T-helper 17 cell (primary cell): ENCODE measurements at regions not wholly inside any gene's neighbourhood (a gene's known extent, or its start where the extent isn't known, plus 50 kb on each side); places are given as distances from the start of the nearest gene placed in this dataset.
"Not testable (repeated sequence)": the region's sequence is repeated elsewhere in the genome, so short reads cannot be mapped to it uniquely, and the experiment has no call there.

Source experiments
- ATAC-seq: fragments of 150-1000 bp; cut with Tn5 transposase; 2 replicates; pipeline ENCODE4 v1.10.0; 2021; ENCODE audit warnings: mild to moderate bottlenecking, moderate library complexity
- DNase-seq, 3 donors: peaks; one replicate each; pipeline versions ENCODE4 v3.0.0 to v3.0.0-alpha.2; 2020 to 2021
- H3K9me3 ChIP-seq: one replicate; pipeline ENCODE4 v1.7.0; 2013; ENCODE audit warnings: low read length, mild to moderate bottlenecking; ENCODE audit not compliant: control insufficient read depth, poor library complexity, severe bottlenecking
- H3K27ac Mint-ChIP-seq: one replicate; pipeline ENCODE4 v1.8.0; 2022; ENCODE audit warnings: mild to moderate bottlenecking, moderate library complexity, mixed read lengths
- H3K27me3 Mint-ChIP-seq: one replicate; pipeline ENCODE4 v1.8.0; 2022; ENCODE audit warnings: mixed read lengths
- H3K36me3 Mint-ChIP-seq: one replicate; pipeline ENCODE4 v1.8.0; 2022; ENCODE audit warnings: low read depth, mixed read lengths
- H3K4me1 Mint-ChIP-seq: one replicate; pipeline ENCODE4 v1.8.0; 2022; ENCODE audit warnings: mild to moderate bottlenecking, mixed read lengths
- H3K4me3 Mint-ChIP-seq: one replicate; pipeline ENCODE4 v1.8.0; 2022; ENCODE audit warnings: mild to moderate bottlenecking, moderate library complexity, mixed read lengths

DNA sequence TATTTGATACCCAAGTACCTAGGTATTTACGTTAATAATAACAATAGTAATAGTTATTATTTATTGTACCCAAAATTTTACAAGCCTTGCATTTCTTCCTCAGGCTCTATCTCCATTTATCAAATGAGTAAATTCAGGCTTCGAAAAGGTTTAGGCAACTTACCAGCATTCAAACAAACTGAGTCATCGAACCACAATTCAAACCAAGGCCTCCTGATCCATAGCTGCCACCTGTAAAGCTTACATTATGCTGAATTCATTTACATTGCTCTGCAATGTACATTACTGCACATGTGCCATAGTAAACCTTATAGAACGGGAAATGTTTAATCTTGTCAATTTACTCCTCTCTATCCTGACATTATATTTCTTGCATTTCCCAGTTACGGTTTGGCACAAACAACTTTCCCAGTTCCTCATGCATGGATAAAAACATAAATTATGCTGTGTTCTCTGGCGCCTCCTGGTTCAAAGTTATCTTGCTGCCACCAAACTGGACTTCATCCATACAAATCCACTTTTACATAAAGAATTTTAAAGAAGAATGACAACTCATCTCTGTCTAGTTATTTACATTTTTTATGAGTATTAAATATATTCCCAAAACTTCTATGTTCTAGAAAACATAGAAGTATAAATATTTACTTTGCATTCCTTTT is 360.6 kb upstream of the SOX9 start:
- Mint-ChIP-seq H3K4me3 (no peak overlapping the region), H3K36me3 (no peaks in the 10 kb centered on the region), H3K27ac (no peak overlapping the region), H3K4me1 (no peaks in the 10 kb centered on the region), H3K27me3 (no peaks in the 10 kb centered on the region)
- ATAC-seq (no peak), DNase-seq (no peak)
- no peaks in the 10 kb centered on the region for H3K9me3 ChIP-seq

DNA sequence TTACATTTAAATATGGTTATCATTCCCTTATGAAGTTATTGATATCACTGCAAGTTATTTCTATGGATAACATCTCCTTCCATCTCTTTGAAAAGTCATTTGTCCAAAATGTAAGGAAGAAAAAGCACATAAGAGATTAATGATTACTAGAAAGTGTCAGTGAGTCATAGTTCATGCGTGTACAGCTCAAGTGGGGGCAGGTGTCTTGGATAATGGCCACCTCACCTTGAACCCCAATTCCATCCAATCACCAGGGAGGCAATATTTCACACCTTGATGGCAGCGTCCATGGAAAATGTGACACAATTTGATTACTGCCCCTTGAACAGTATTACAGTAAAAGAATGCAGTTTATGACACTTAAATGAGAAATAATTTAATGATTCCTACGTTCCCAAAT is 358.3 kb upstream of the SOX9 start:
- H3K27me3 Mint-ChIP-seq = no peaks in the 10 kb centered on the region
- no peaks in the 10 kb centered on the region for H3K36me3 Mint-ChIP-seq
- no peak overlapping the region for H3K27ac Mint-ChIP-seq
- H3K4me3 Mint-ChIP-seq = no peak overlapping the region
- no peak for ATAC-seq
- H3K9me3 ChIP-seq = no peaks in the 10 kb centered on the region
- DNase-seq = no peak
- H3K4me1 Mint-ChIP-seq = no peaks in the 10 kb centered on the region

DNA sequence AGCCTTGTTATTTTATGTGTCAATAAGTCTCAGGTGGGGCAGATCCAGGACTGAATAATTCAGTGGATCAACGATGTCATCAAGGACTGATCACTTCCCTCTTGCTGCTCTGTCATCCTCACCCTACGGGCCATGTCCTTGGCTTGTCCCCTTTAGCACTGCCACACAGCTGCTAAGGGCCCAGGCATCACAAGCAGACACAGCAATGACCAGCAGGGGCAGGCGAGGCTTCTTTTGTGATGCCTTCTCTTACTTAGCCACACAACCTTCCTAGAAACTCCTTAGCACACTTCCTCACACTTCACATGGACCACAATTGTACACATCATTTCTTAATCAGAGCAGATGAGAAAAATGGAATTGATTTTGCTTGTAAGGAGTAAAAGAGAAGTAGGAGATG is 356.3 kb upstream of the SOX9 start:
- H3K4me3 Mint-ChIP-seq = no peak overlapping the region
- H3K9me3 ChIP-seq = no peaks in the 10 kb centered on the region
- no peak for DNase-seq
- ATAC-seq = no peak
- no peaks in the 10 kb centered on the region for H3K4me1 Mint-ChIP-seq
- H3K36me3 Mint-ChIP-seq = no peaks in the 10 kb centered on the region
- H3K27me3 Mint-ChIP-seq = no peaks in the 10 kb centered on the region
- H3K27ac Mint-ChIP-seq = no peak overlapping the region

DNA sequence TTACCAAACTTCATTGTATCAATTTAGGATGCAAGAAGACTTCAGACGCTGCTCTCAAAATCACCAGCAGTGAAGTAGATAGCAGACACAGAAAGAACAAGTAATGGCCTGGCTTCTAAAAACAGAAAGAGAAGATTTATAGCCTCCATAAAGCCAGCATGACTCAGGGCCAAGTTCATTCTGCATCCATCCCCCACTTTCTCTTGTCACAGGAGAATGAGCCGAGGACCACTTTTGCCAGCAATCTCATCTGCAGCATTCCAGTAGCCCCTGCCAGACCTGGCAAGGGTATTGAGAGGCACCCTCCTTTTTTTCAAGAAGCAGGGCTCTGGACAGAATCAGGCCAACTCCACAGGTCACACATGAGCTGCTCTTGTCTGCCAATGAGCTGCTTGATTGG is 355.4 kb upstream of the SOX9 start:
- Mint-ChIP-seq H3K4me1 (no peaks in the 10 kb centered on the region), H3K36me3 (no peaks in the 10 kb centered on the region), H3K27me3 (no peaks in the 10 kb centered on the region), H3K4me3 (no peak overlapping the region), H3K27ac (no peak overlapping the region)
- no peak for DNase-seq
- H3K9me3 ChIP-seq = no peaks in the 10 kb centered on the region
- no peak for ATAC-seq

DNA sequence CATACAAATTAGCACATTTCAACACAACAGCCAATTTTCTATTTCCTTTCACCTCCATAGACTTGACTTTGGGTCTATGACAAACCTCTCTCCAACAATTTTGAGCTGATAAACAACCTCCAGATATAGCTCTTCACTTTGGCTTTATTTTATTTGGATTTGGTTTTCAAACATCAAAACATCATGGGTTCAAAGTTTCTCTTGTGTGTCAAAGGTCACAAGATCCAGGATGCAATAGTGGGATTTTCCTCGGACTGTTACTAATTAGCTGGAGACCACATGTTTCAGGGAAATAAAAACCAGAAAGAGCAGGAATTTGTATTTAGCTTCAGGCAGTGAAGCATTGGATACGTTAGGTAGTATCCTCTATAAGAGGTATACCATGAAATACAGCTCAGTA is 351.0 kb upstream of the SOX9 start:
- no peaks in the 10 kb centered on the region for H3K27me3 Mint-ChIP-seq
- no peak for ATAC-seq
- H3K36me3 Mint-ChIP-seq = no peaks in the 10 kb centered on the region
- DNase-seq = no peak
- H3K4me1 Mint-ChIP-seq = no peaks in the 10 kb centered on the region
- no peak overlapping the region for H3K4me3 Mint-ChIP-seq
- H3K9me3 ChIP-seq = no peaks in the 10 kb centered on the region
- no peak overlapping the region for H3K27ac Mint-ChIP-seq

DNA sequence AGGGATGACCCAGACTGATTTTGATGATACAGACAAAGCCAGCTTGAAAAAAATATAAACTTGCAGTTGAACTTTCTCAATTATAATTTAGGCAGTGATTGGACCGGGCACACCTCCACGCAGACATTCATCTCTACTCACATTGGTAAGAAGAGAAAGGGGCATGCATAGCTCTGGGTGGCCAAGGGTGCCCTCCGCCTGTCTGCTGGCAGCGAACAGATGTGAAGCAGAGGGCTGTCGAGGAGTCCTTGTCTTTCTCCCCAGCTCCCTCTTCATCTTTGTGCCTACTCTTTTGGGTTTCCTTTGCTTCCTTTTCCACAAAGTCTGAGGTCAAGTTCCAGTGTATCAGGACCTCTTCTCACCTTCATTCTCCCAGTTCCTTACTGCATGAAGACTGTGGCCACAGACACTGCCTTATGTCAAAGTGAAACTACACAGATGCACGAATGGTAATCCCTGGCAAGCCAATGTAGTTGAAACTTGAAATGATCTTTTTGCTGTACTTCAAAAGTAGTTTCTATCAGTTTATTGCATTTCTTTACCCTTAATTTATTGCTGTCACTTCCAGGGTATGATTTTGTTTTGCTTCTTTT is 343.7 kb upstream of the SOX9 start:
- H3K4me1 Mint-ChIP-seq = no peaks in the 10 kb centered on the region
- H3K36me3 Mint-ChIP-seq = no peaks in the 10 kb centered on the region
- H3K9me3 ChIP-seq = no peaks in the 10 kb centered on the region
- no peak for DNase-seq
- no peak for ATAC-seq
- H3K4me3 Mint-ChIP-seq = no peak overlapping the region
- H3K27ac Mint-ChIP-seq = no peak overlapping the region
- no peaks in the 10 kb centered on the region for H3K27me3 Mint-ChIP-seq

DNA sequence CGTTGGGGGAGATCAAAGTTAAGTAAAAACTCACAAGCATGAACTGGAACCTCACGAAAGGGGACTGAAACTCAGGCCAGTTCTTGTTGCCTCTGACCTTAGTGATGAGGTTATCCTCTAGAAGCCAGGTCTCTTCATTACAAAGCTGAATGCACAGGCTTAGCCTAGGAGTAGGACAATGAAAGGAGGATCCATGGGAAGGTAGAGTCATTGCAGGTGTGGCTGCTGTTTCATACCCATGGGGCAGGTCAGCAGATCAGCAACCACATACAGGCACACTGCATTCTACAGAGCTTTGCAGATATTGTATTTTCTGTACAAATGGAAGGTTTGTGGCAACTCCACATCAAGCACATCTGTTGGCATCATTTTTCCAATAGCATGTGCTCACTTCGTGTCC is 341.3 kb upstream of the SOX9 start:
- H3K4me1 Mint-ChIP-seq = no peaks in the 10 kb centered on the region
- ATAC-seq (no peak), DNase-seq (no peak)
- no peaks in the 10 kb centered on the region for H3K36me3 Mint-ChIP-seq
- H3K4me3 Mint-ChIP-seq = no peak overlapping the region
- no peaks in the 10 kb centered on the region for H3K9me3 ChIP-seq
- H3K27ac Mint-ChIP-seq = no peak overlapping the region
- H3K27me3 Mint-ChIP-seq = no peaks in the 10 kb centered on the region

DNA sequence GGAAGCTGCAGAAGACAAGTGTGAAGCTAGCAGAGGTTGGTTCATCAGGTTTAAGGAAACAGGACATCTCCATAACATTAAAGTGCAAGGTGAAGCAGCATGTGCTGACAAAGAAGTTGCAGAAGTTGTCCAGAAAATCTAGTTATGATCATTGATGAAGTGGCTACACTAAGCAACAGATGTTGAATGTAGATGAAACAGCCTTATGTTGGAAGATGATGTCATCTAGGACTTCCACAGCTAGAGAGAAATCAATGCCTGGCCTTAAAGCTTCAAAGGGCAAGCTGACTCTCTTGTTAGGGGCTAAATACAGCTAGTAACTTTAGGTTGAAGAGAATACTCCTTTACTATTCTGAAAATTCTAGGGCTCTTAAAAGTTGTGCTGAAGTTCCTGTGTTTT is 340.2 kb upstream of the SOX9 start:
- no peaks in the 10 kb centered on the region for H3K27me3 Mint-ChIP-seq
- DNase-seq = no peak
- H3K36me3 Mint-ChIP-seq = no peaks in the 10 kb centered on the region
- no peak overlapping the region for H3K4me3 Mint-ChIP-seq
- no peak overlapping the region for H3K27ac Mint-ChIP-seq
- H3K4me1 Mint-ChIP-seq = no peaks in the 10 kb centered on the region
- H3K9me3 ChIP-seq = no peaks in the 10 kb centered on the region
- ATAC-seq = no peak

DNA sequence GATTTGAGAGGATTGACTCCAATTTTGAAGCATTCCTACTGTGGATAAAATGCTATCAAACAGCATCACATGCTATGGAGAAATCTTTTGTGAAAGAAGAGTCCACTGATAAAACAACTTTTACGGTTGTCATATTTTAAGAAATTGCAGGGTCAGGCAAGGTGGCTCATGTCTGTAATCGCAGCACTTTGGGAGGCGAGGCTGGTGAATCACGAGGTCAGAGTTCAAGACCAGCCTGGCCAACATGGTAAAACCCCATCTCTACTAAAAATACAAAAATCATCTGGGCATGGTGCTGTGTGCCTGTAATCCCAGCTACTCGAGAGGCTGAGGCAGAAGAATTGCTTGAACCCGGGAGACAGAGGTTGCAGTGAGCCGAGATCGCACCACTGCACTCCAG is 338.8 kb upstream of the SOX9 start:
- not testable (repeated sequence) for H3K27me3 Mint-ChIP-seq, H3K9me3 ChIP-seq, H3K27ac Mint-ChIP-seq, H3K4me3 Mint-ChIP-seq, H3K36me3 Mint-ChIP-seq, H3K4me1 Mint-ChIP-seq, ATAC-seq, DNase-seq

DNA sequence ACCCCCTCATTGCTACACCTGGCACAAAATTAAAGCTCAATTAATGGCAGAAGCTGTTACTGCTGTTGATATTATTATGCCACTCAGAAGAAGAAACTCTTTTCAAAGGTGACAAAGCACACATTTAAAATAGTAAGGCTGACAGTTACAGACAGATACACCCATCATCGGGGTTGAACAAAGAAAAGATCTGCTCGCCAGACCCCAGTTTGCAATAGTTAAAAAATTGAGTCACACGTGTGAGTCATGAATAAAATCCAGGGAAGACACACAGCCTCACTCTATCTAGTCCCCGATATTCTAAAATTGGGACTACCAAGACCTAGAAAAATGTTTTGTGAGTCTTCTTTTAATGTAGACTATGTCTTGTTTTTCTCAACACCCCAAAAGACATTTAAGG is 330.0 kb upstream of the SOX9 start:
- ATAC-seq (no peak), DNase-seq (no peak)
- no peaks in the 10 kb centered on the region for H3K36me3 Mint-ChIP-seq
- H3K4me1 Mint-ChIP-seq = no peaks in the 10 kb centered on the region
- H3K27me3 Mint-ChIP-seq = peaks cover 4% of the 10 kb centered on the region
- no peak overlapping the region for H3K27ac Mint-ChIP-seq
- no peaks in the 10 kb centered on the region for H3K9me3 ChIP-seq
- H3K4me3 Mint-ChIP-seq = no peak overlapping the region

DNA sequence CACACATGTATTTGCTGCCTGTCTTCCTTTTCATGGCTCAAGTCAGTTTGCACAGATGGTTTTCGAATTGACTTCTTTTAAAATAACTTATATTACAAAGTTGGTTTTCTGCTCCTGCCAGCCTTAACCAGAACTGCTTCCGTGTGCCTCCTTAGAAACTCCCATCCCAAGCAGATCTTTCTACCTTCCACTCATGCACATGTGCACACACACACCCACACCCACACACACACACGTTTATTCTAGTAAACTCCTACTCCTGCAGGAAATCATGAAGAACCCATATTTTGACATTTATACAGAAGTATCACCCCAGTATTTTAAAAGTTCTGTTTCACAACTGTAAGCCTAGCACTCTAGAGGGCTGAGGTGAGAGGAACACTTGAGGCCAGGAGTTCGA is 329.5 kb upstream of the SOX9 start:
- Mint-ChIP-seq H3K36me3 (no peaks in the 10 kb centered on the region), H3K27me3 (peaks cover 4% of the 10 kb centered on the region), H3K4me1 (no peaks in the 10 kb centered on the region), H3K27ac (no peak overlapping the region), H3K4me3 (no peak overlapping the region)
- DNase-seq (no peak), ATAC-seq (no peak)
- H3K9me3 ChIP-seq = no peaks in the 10 kb centered on the region

DNA sequence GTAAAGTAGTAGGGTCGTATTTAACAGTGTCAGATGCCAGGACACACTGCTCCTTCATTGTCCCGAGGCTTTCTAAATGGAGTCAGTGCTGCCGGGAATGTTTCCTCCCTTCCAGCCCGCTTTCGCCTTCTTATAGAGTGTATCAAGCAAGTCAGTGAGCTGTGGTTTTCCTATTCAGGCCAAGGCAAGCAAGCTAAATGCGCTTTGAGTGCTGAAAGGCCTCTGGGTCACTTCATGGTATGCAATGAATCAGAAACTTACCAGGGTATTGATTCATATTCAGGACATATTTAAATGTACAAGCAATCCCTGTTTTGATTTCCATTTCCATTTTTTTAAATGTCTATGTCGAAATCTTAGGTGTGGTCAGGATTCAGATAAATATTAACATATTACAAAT is 327.9 kb upstream of the SOX9 start:
- Mint-ChIP-seq H3K36me3 (no peaks in the 10 kb centered on the region), H3K4me1 (no peaks in the 10 kb centered on the region), H3K4me3 (no peak overlapping the region), H3K27me3 (peaks cover under 1% of the 10 kb centered on the region), H3K27ac (no peak overlapping the region)
- ATAC-seq = no peak
- no peaks in the 10 kb centered on the region for H3K9me3 ChIP-seq
- DNase-seq = no peak

DNA sequence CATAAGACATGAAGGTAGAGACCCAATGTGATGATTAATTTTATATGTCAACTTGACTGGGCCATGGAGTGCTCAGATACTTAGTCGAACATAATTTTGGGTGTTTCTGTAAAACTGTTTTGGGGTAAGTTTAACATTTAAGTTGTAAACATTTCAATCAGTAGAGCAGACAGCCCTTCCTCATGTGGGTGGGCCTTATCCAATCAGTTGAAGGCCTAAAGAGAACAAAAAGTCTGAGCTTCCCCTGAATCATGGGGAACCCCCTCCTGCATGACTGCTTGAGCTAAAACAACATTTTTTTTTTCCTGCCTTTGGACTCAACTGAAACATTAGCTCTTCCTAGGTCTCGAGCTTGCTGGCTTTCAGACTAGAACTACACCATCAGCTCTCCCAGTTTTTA is 327.3 kb upstream of the SOX9 start:
- Mint-ChIP-seq H3K36me3 (no peaks in the 10 kb centered on the region), H3K27ac (no peak overlapping the region), H3K4me1 (no peaks in the 10 kb centered on the region), H3K27me3 (no peaks in the 10 kb centered on the region), H3K4me3 (no peak overlapping the region)
- no peak for ATAC-seq
- H3K9me3 ChIP-seq = no peaks in the 10 kb centered on the region
- DNase-seq = no peak

DNA sequence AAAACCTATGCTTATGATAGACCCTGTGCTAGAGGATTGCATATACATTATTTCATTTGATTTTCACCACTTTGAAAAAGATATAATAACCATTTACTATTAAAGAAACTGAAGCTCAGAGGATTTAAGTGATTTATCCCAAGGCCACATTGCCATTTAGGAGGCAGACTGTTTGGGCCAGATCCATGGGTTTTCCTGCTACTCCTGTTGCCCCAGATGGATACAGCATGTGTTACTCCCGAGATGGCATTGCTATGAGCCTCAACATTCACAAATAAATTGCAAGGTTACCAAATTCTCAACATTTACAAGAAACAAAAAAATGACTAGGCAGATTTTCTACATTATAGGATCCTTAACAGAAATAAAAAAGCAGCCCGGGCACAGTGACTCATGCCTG is 322.1 kb upstream of the SOX9 start:
- H3K4me1 Mint-ChIP-seq = no peaks in the 10 kb centered on the region
- H3K9me3 ChIP-seq = no peaks in the 10 kb centered on the region
- H3K4me3 Mint-ChIP-seq = no peak overlapping the region
- H3K36me3 Mint-ChIP-seq = no peaks in the 10 kb centered on the region
- no peak overlapping the region for H3K27ac Mint-ChIP-seq
- no peaks in the 10 kb centered on the region for H3K27me3 Mint-ChIP-seq
- ATAC-seq = no peak
- no peak for DNase-seq
